NCI-H446 treated with DMSO at 0.1 percent for 48 hours (cell line): ENCODE measurements at regions not wholly inside any gene's neighbourhood (a gene's known extent, or its start where the extent isn't known, plus 50 kb on each side); places are given as distances from the start of the nearest gene placed in this dataset.

Source experiments
- DNase-seq: peaks from one replicate; lab custom pipeline; 2025; lab: John Stamatoyannopoulos, UW

DNA sequence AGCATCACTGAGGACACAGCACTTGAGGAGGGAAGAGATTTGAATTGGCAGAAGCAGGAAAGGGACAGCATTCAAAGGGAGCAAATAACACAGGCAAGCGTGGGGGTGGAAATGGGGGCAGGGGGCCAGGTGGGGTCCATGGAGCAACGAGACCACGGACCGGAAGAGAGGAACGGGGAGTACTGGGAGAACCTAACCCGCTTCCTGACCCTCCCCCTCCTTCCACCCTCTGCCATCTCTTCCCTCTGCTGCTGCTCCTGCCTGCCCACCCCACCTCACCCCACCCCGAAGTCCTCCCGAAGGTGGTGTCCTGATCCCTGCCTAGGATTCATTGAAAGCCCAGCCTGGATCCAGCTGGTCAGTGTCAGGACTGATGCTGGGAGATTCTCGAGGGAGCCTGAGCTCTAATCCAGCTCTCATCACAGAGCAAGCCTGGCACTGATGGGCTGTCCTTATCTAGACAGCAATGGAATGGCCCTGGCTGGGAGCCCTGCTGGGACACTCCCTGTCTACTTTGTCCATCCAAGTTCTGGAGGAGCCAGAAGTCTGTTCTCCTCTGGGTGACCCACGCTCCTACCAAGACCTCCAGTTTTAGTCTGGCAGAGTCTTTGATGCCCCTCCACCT is 105.0 kb downstream of the TRIM29 start:
- DNase-seq, result no peak

GRCh38 chr11:120031612-120032600 is 106.0 kb downstream of the TRIM29 start:
- no peak for DNase-seq

GRCh38 chr11:120031156-120031555 is 106.8 kb downstream of the TRIM29 start:
- DNase-seq, result no peak

- DNase-seq, result no peak
Measured at GRCh38 chr11:120030411-120030810, 107.5 kb downstream of the TRIM29 start.

GRCh38 chr11:120029321-120029720 is 108.6 kb downstream of the TRIM29 start:
- DNase-seq, result no peak

DNA sequence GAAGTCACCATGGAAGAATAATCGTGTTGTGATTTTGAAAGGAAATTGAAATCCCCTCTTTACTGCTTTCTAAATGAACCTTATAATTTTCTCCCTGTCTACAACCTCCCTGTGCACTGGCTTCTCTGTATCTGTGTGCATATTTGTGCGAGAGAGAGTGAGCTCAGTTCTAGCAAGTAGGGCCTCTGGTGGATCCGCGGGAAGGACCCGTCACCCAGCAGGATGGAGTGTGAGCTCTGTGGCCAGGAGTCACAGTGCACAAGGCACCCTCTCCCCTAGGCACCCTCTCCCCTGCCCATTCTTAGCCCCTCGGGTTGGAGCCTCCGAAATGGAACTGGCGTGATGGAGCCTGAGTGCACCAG is 109.0 kb downstream of the TRIM29 start:
- no peak for DNase-seq

DNA sequence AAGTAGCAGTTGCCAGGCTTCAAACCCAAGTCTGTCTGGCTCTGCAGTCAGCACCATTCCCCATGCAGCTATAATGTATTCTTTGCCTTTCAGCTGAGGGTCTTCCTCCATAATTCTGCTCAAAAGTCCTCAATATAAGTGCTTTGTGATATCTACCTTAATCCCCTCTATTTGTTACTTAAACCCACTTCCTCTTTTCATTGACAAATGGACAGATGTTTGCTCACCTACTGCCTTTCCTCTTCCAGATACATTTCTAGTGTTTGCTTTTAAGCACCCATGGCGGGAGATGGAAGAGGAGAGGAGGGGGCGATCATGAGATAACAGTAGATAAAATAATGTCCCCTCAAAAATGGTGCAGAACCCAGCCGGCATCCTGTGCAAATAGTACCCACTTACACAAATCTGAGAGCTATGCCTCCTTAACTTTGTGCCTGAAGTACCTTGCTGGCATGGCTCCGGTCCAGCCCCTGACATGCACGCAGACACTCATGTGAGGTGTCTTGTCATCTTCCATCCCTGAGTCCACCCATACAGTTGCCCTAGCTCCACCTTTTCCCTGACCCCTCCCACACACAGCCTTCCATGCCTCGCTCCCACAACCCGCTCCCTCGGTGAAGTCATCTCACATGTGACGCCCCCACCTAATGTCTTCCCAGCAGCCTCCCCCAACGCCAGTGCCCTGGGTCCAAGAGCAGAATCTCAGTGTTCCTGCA is 109.6 kb downstream of the TRIM29 start:
- no peak for DNase-seq

GRCh38 chr11:120027546-120028180 is 110.2 kb downstream of the TRIM29 start:
- no peak for DNase-seq

GRCh38 chr11:120025606-120026335 is 112.1 kb downstream of the TRIM29 start:
- no peak for DNase-seq

- DNase-seq, result no peak
Measured at GRCh38 chr11:120024586-120024985, 113.3 kb downstream of the TRIM29 start.

GRCh38 chr11:120024046-120024445 is 113.9 kb downstream of the TRIM29 start:
- DNase-seq, result no peak

DNA sequence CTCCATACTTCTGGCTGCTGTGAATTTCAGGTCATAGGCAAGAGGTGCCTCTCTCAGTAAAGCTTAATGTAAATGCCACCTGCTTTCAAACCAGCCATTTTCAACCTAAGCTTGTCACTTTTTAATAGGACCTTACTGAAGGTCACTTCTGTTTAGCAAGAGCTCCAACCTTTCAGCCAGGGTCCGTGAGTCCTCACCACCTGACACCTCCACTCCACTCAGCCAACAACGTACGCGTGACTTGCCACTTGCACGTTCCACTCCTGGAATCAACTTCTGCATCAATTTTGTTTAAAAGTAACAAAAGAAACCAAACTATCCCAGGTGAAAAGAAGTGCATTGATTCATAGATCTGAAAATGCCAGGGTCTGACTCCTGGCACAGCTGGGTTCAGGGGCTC is 114.4 kb downstream of the TRIM29 start:
- no peak for DNase-seq

DNA sequence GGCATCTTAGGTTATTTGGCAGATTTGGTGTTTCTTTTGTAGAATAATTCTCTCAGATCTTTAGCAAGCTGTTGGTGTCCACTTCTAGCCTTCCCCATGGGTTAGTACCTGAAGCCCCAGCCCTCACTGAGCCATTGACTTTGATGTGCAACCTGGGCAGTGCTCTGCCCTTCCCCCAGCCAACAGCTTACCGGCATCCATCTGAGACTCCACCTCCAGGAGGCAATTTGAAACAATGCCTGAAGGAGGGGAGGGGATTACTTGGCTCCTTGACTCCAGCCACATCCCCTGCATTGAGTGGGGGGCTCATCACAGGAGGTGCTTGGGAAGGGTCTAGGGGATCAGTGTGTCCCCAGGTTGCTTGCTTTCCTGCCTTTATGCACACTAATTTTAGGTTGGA is 114.8 kb downstream of the TRIM29 start:
- no peak for DNase-seq

- DNase-seq, result no peak
Measured at GRCh38 chr11:120022617-120023016, 115.3 kb downstream of the TRIM29 start.

GRCh38 chr11:120021978-120022377 is 115.9 kb downstream of the TRIM29 start:
- DNase-seq, result no peak

DNA sequence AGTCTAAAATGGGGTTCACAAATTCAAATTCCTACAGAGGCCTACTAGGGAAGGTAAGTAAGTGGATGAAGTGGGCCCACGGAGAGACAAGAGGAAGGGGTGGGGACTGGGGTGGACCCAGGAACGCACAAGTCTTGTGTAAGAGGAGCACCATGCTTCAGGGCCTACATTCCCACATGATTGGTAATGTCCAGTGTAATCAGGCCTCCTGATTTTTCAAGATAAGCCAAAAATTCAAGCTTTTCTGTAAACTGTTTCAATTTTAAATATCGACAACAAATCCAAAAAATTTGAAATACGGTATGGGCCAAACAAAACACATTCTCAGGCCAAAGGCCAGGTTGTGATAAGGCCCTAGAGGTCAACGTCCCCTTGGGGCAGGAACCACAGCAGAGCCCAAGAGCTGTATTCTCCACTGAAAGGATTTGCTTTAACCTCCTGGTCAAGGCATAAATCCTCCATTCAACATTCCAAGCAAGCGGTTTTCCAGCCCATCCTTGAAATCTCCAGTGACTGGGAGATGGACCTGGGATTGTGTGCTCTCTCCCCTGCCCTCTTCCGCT is 116.4 kb downstream of the TRIM29 start:
- DNase-seq, result no peak

GRCh38 chr11:120020981-120021380 is 116.9 kb downstream of the TRIM29 start:
- no peak for DNase-seq

DNA sequence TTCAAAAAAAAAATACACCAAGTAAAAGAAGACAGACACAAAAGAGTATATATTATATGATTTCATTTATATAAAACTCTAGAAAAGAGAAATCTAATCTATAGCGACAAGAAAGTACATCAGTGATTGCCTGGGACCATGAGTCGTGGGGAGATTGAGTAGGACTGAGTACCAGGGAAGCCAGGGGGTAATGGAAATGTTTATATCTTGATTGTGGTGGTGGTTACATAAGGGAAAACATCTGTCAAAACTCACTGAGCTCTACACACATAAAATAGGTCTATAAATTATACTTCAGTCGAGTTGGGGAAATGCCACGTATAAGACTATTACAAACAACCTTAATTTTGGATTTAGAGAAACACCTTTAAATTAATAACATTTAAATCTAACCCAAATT is 117.4 kb downstream of the TRIM29 start:
- no peak for DNase-seq

DNA sequence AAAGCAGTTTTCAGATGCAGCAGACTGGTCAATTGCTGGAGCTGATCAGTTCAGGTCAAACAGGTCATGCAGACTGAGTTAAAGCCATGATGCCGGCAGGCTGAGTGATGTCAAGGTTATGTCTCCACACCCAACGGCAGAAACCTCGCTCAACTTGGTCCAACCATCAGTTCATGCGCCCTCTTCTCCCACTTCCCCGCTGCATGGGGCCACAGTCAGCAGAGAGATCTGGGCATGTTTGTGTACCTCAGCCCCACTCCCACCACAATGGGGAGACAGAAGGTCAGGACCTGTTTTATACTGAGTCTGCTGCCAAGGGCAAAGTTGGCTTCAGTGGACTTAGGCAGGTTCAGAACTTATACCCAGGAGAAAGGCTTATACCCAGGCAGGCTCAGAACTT is 118.7 kb downstream of the TRIM29 start:
- no peak for DNase-seq

GRCh38 chr11:120017582-120018150 is 120.2 kb downstream of the TRIM29 start:
- no peak for DNase-seq
